ENCODE measurements at regions not wholly inside any gene's neighbourhood (a gene's known extent, or its start where the extent isn't known, plus 50 kb on each side); places are given as distances from the start of the nearest gene placed in this dataset.

GRCh38 chr15:47407692-47408091 is 309.6 kb upstream of the SEMA6D start:
- TF ChIP-seq TEAD4 (IDR thresholded peaks at IDR 0.05; ENCODE audit: low read depth, low read length) (no peak), USF2 (IDR thresholded peaks at IDR 0.05; ENCODE audit: low read length) (no peak), BACH1 (IDR thresholded peaks at IDR 0.05; ENCODE audit: low read length) (no peak)

Data from H1 (cell line).